ENCODE measurements at regions not wholly inside any gene's neighbourhood (a gene's known extent, or its start where the extent isn't known, plus 50 kb on each side); places are given as distances from the start of the nearest gene placed in this dataset.

- no peak overlapping the region for H3K27ac ChIP-seq
- WGBS, 5 donors, result 46 to 66% (median 55%) methylated on average over 22 of the region's 22 CpGs
- DNase-seq, result no peak
- no peaks in the 10 kb centered on the region for H3K9me3 ChIP-seq
- no peaks in the 10 kb centered on the region for H3K36me3 ChIP-seq
- H3K27me3 ChIP-seq (replicated peaks in 1 of 7), result peaks cover 0 to 91% (median 6%) of the 10 kb centered on the region in 7 donors
- H3K4me3 ChIP-seq, result no peak overlapping the region
- intact Hi-C loops (cut with DNase I; ENCODE audit: low total_unique reads), result no loop called here
- no peak for TF ChIP-seq POLR2A (IDR thresholded peaks at IDR 0.05)
- no peak for TF ChIP-seq POLR2AphosphoS5 (IDR thresholded peaks at IDR 0.05)
- no peak for TF ChIP-seq CTCF (IDR thresholded peaks at IDR 0.05 in 8 of 11, conservative IDR thresholded peaks at IDR 0.05 in 3 of 11)
- peaks cover 0 to 9% (median 0%) of the 10 kb centered on the region in 6 donors for H3K4me1 ChIP-seq
These were observed 132.8 kb downstream of the RBFOX3 start for GRCh38 chr17:79478051-79478461.

- intact Hi-C loops (cut with DNase I; ENCODE audit: low total_unique reads), result no loop called here
- Histone ChIP-seq H3K4me3 (no peak overlapping the region), H3K36me3 (no peaks in the 10 kb centered on the region), H3K4me1 (peaks cover 0 to 10% (median 0%) of the 10 kb centered on the region in 6 donors), H3K9me3 (no peaks in the 10 kb centered on the region), H3K27ac (no peak overlapping the region), H3K27me3 (replicated peaks in 1 of 7) (peaks cover 0 to 77% (median 6%) of the 10 kb centered on the region in 7 donors)
- no peak for DNase-seq
- TF ChIP-seq CTCF (IDR thresholded peaks at IDR 0.05 in 8 of 11, conservative IDR thresholded peaks at IDR 0.05 in 3 of 11), result no peak
- no peak for TF ChIP-seq POLR2AphosphoS5 (IDR thresholded peaks at IDR 0.05)
- no peak for TF ChIP-seq POLR2A (IDR thresholded peaks at IDR 0.05)
- 50 to 55% (median 53%) methylated on average over 13 of the region's 13 CpGs for whole genome bisulfite sequencing, 5 donors
These were observed 134.7 kb downstream of the RBFOX3 start for GRCh38 chr17:79476074-79476652.

- Histone ChIP-seq H3K4me3 (no peak overlapping the region), H3K4me1 (peaks cover 0 to 10% (median 0%) of the 10 kb centered on the region in 6 donors), H3K27me3 (replicated peaks in 1 of 7) (peaks cover 0 to 75% (median 6%) of the 10 kb centered on the region in 7 donors), H3K36me3 (no peaks in the 10 kb centered on the region), H3K27ac (no peak overlapping the region), H3K9me3 (no peaks in the 10 kb centered on the region)
- DNase-seq, result no peak
- WGBS, 5 donors, result 62 to 75% (median 72%) methylated on average over 12 of the region's 12 CpGs
- intact Hi-C loops (cut with DNase I; ENCODE audit: low total_unique reads), result no loop called here
- TF ChIP-seq POLR2AphosphoS5 (IDR thresholded peaks at IDR 0.05) (no peak), CTCF (IDR thresholded peaks at IDR 0.05 in 8 of 11, conservative IDR thresholded peaks at IDR 0.05 in 3 of 11) (no peak), POLR2A (IDR thresholded peaks at IDR 0.05) (no peak)
These were observed 136.9 kb downstream of the RBFOX3 start for GRCh38 chr17:79473876-79474440.

GRCh38 chr17:79473111-79473875 lies 137.6 kb downstream of the RBFOX3 start:
- Histone ChIP-seq H3K9me3 (no peaks in the 10 kb centered on the region), H3K27ac (no peak overlapping the region), H3K4me3 (no peak overlapping the region), H3K27me3 (replicated peaks in 1 of 7) (peaks cover 0 to 69% (median 6%) of the 10 kb centered on the region in 7 donors), H3K36me3 (no peaks in the 10 kb centered on the region), H3K4me1 (peaks cover 0 to 10% (median 0%) of the 10 kb centered on the region in 6 donors)
- intact Hi-C loops (cut with DNase I; ENCODE audit: low total_unique reads), result no loop called here
- TF ChIP-seq POLR2AphosphoS5 (IDR thresholded peaks at IDR 0.05) (no peak), CTCF (IDR thresholded peaks at IDR 0.05 in 8 of 11, conservative IDR thresholded peaks at IDR 0.05 in 3 of 11) (no peak), POLR2A (IDR thresholded peaks at IDR 0.05) (no peak)
- 55 to 71% (median 60%) methylated on average over 14 of the region's 14 CpGs for WGBS, 5 donors
- no peak for DNase-seq
